A172 (cell line): ENCODE measurements at regions not wholly inside any gene's neighbourhood (a gene's known extent, or its start where the extent isn't known, plus 50 kb on each side); places are given as distances from the start of the nearest gene placed in this dataset.
A peak's percentile ranks its signal among the peaks of the same experiment; 100 is the strongest.
"Not testable (repeated sequence)": the region's sequence is repeated elsewhere in the genome, so short reads cannot be mapped to it uniquely, and the experiment has no call there.

Experiments used
- DNase-seq: peaks from one replicate; pipeline ENCODE4 v3.0.0-alpha.2; 2015; ENCODE audit warnings: low spot score

- DNase-seq: peak; percentile 61
These were observed 60.8 kb upstream of the CCDC179 start for GRCh38 chr11:22920939-22921565.

DNA sequence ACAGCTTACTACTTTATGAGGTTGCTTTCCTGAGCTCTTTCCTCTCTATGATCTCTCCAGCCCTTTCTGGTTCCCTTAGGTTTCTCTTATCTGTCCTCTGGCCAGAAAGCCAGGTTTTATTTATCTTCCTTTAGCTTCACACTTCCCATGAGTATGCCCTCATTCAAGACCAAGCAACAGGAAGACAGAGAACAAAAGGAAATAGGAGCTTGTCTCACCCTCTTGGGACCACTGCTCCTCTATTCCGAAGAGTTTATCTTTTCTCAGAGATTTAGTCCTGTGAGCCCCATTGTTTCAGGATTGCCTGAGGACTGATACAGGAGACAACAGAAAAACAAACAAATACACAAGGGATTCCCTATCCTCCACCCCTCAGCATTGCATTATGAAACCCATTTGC lies 62.4 kb upstream of the CCDC179 start:
- DNase-seq: no peak

GRCh38 chr11:22923561-22923960 lies 63.3 kb upstream of the CCDC179 start:
- no peak for DNase-seq

GRCh38 chr11:22926341-22926740 lies 66.1 kb upstream of the CCDC179 start:
- no peak for DNase-seq

DNA sequence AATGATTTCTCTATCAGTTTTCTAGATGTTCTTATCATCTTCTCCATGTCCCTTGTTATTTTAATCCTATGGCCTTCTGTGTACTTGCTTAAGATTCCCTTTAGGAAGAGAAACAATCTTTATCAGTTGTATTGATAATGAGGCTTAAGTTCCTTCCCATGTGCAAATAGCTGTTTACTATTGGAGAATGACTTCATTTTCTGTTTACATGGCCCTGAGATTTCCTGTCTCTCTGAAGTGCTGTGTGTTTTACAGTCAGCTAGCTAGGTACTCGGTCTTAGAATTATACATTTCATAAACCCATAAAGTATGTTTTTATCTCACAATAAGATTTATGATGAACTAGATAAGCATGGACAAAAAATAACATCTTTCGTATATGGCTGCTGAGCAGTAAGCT lies 67.5 kb upstream of the CCDC179 start:
- no peak for DNase-seq

DNA sequence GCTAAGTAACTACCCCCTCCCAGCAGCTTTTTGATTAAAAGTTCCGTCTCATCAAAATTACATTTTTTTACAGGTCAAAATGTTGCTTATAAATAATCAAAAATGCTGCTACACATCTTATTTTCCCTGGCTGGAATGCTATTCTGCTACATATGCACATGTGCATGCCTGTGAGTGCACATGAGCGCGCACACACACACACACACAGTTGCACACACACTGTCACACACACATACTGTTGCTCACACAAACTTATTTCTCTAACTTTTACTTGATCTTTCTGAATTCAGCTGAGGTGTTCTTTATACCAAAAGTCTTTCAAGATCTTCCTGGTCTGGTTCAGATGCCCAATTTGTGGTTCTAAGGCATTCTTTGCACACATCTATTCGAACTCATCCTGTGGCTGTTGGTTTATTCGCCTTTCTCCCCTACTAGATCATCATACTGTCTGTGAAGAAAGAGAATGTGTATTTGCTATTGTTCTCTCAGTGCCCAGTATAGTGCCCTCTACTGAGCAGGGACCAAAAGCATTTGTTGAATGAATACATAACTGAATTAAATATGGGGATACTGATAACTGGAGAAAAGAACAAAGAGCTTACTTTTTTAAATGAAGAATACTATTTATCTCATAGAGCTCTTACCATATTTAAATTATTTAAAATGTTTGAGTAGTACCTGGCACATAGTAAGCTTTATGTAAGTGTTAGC lies 68.1 kb upstream of the CCDC179 start:
- no peak for DNase-seq

DNA sequence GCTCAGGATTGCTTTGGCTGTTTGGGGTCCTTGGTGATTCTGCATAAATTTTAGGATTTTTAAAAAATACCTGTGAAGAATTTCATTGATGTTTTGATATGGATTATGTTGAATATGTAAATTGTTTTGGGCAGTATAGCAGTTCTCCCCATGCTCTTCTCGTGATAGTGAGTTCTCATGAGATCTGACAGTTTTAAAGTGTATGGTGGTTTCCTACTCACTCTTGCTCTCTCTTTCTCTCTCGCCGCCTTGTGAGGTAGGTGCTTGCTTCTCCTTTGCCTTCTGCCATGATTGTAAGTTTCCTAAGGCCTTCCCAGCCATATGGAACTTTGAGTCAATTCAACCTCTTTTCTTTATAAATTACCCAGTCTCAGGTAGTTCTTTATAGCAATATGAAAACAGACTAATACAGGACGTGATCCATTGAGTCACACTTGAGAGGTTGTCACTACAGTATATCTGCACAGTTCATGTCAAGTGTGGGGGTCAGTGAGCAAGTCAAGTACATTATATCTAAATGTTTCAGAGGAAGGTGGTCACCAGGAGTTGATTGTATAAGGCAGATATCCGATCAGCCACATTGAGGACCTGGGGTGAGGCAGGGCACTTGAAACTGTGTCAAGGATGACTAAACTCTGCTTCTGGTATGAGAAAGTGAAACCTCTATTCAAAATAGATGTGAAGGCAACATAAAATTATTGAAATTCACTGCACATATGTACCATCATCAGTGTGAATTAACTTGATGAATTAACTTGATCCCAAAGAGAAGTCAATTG lies 70.7 kb upstream of the CCDC179 start:
- DNase-seq: no peak

GRCh38 chr11:22938691-22939090 lies 78.4 kb upstream of the CCDC179 start:
- DNase-seq: peak; percentile 11

GRCh38 chr11:22941544-22941943 lies 81.3 kb upstream of the CCDC179 start:
- not testable (repeated sequence) for DNase-seq

- DNase-seq: no peak
These were observed 97.5 kb upstream of the CCDC179 start for GRCh38 chr11:22957786-22958185.

- no peak for DNase-seq
These were observed 114.0 kb upstream of the CCDC179 start for GRCh38 chr11:22974251-22974650.

DNA sequence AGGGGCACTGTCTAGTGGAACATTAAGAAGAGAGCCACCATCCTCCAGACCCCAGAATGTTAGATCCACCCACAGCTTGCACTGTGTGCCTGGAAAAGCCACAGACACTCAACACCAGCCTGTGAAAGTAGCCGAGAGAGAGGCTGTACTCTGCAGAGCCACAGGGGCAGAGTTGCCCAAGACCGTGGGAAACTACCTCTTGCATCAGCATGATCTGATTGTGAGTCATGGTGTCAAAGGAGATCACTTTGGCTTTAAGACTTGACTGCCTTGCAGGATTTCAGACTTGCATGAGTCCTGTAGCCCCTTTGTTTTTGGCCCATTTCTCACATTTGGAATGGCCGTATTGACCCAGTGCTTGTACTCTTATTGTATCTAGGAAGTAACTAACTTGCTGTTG lies 115.9 kb upstream of the CCDC179 start:
- peak; percentile 56 for DNase-seq

GRCh38 chr11:22982903-22983302 lies 122.6 kb upstream of the CCDC179 start:
- no peak for DNase-seq

DNA sequence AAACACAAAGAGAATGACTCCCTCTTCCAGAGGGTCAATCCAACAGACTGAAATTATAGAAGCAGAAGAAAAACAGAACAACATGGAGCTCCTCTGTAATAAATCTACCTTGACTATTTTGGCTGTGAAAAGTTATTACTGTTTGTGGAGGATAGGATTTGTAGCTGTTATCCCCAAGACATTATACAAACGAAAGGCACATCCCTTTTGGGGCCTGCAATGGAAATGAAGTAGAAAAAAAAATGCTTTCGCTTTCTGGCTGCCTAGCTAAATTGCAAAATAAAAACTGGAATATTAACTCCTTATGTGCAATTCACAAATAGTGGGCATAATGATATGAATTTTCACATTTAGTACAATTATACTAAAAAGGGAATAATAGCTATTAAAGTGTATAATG lies 123.8 kb upstream of the CCDC179 start:
- DNase-seq: no peak

GRCh38 chr11:22989371-22989770 lies 129.1 kb upstream of the CCDC179 start:
- no peak for DNase-seq

DNA sequence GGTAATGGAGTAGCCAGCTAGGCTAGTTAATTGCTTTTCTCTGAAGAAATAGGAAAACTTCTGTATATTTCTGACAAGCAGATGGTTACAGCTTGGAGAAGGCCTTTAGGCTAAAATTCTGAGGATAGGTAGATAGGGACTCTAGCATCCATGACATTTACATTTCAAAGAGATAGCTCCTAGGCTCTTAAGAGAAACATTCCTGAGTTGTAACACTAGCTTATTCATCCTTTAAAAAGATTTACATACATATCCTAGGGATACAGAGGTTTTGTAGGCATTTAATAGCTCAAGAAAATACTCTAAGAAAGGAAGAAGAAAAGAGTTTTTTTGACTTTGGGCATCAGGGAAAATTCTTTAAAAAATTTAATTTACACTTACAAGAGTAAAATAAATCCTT lies 130.9 kb upstream of the CCDC179 start:
- no peak for DNase-seq

GRCh38 chr11:23006730-23007129 lies 146.5 kb upstream of the CCDC179 start:
- no peak for DNase-seq

GRCh38 chr11:23010790-23011335 lies 150.6 kb upstream of the CCDC179 start:
- no peak for DNase-seq

GRCh38 chr11:23012930-23013329 lies 152.7 kb upstream of the CCDC179 start:
- no peak for DNase-seq

DNA sequence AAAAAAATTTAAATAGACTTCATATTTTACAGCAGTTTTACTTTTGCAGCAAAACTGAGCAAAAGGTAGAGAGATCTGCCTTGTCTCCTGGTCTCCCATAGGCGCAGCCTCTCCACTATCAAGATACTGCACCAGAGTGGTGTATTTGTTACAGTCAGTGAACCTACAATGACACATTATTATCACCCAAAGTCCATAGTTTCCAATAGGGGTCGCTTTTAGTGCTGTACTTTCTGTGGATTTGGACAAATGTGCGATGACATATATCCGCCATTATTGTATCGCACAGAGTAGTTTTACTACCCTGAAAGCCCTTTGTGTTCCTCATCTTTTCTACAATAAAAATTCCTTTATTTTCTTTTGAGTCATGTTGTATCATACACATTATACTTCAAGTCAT lies 153.2 kb upstream of the CCDC179 start:
- DNase-seq: no peak

- peak; percentile 21 for DNase-seq
These were observed 161.1 kb upstream of the CCDC179 start for GRCh38 chr11:23021287-23021863.

DNA sequence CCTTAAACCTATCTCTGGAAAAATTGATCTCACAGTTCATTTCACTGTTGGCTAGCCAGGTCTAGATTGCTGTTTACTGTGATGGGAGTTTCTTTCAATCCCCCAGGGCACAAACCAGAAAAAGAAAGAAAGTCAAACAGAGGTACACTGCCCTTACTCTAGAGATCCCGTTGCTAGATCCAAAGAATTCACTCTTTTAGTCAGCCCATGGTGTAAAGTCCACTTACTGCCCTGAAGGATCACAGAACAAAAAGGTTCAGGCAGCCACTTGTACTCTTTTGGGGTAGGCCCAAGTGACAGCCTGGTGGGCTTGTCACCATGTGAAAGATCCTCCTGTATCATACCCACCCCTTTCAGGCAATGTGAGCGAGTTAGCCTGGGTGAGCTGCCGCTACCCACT lies 162.6 kb upstream of the CCDC179 start:
- no peak for DNase-seq
